ENCODE measurements at regions not wholly inside any gene's neighbourhood (a gene's known extent, or its start where the extent isn't known, plus 50 kb on each side); places are given as distances from the start of the nearest gene placed in this dataset.

GRCh38 chr9:74041588-74041987 is 455.5 kb upstream of the RORB start:
- H3K27me3 Mint-ChIP-seq, result no peaks in the 10 kb centered on the region
- ATAC-seq (ENCODE audit: low read depth) (no peak), DNase-seq (no peak)
- Histone ChIP-seq H3K36me3 (replicated peaks in 1 of 2; ENCODE audit: control extremely low read depth in 1 of 2, control insufficient read depth in 1 of 2, extremely low read depth in 1 of 2, insufficient read depth in 2 of 2, low read length in 1 of 2) (no peaks in the 10 kb centered on the region), H2AFZ (ENCODE audit: insufficient read depth, low read depth, low read length, poor library complexity, severe bottlenecking) (no peak overlapping the region), H3K79me2 (ENCODE audit: control insufficient read depth, insufficient read depth, low read length) (no peaks in the 10 kb centered on the region), H3K27ac (ENCODE audit: low read length in 2 of 2) (no peak overlapping the region), H3K4me1 (ENCODE audit: control insufficient read depth in 2 of 2, insufficient read depth in 2 of 2, low read length in 2 of 2) (no peaks in the 10 kb centered on the region), H3K9me3 (ENCODE audit: control extremely low read depth in 1 of 3, control insufficient read depth in 2 of 3, insufficient read depth in 1 of 3, low read length in 2 of 3) (no peaks in the 10 kb centered on the region), H3K9ac (ENCODE audit: low read length) (no peak overlapping the region), H3K4me3 (ENCODE audit: control extremely low read depth in 1 of 5, extremely low read depth in 1 of 5, insufficient read depth in 1 of 5, low read depth in 2 of 5, low read length in 4 of 5) (no peak overlapping the region), H3K4me2 (replicated peaks; ENCODE audit: low read depth, low read length, poor library complexity, severe bottlenecking) (no peak overlapping the region), H3K27me3 (replicated peaks in 1 of 4; ENCODE audit: control extremely low read depth in 1 of 4, control insufficient read depth in 3 of 4, insufficient read depth in 4 of 4, low read length in 3 of 4) (no peaks in the 10 kb centered on the region), H4K20me1 (ENCODE audit: control insufficient read depth, insufficient read depth, low read length, poor library complexity, severe bottlenecking) (no peaks in the 10 kb centered on the region)
- no peak overlapping the region for H3K27ac Mint-ChIP-seq
- H3K4me3 Mint-ChIP-seq, result no peak overlapping the region
- ChIA-PET CTCF (no interaction called here), POLR2A (no interaction called here)
- intact Hi-C loops (cut with micrococcal nuclease), result no loop called here
- no peaks in the 10 kb centered on the region for H3K4me1 Mint-ChIP-seq
- H3K9me3 Mint-ChIP-seq (ENCODE audit: insufficient read depth), result no peaks in the 10 kb centered on the region
- no peak for TF ChIP-seq CTCF (IDR thresholded peaks at IDR 0.05)
- no peak for TF ChIP-seq EZH2 (IDR thresholded peaks at IDR 0.05; ENCODE audit: borderline replicate concordance, insufficient read depth, low read depth, low read length, poor library complexity, severe bottlenecking)

GRCh38 chr9:74044844-74045243 is 452.3 kb upstream of the RORB start:
- Histone ChIP-seq H3K27me3 (replicated peaks in 1 of 4; ENCODE audit: control extremely low read depth in 1 of 4, control insufficient read depth in 3 of 4, insufficient read depth in 4 of 4, low read length in 3 of 4) (no peaks in the 10 kb centered on the region), H3K4me1 (ENCODE audit: control insufficient read depth in 2 of 2, insufficient read depth in 2 of 2, low read length in 2 of 2) (no peaks in the 10 kb centered on the region), H2AFZ (ENCODE audit: insufficient read depth, low read depth, low read length, poor library complexity, severe bottlenecking) (no peak overlapping the region), H3K9me3 (ENCODE audit: control extremely low read depth in 1 of 3, control insufficient read depth in 2 of 3, insufficient read depth in 1 of 3, low read length in 2 of 3) (no peaks in the 10 kb centered on the region), H3K4me2 (replicated peaks; ENCODE audit: low read depth, low read length, poor library complexity, severe bottlenecking) (no peak overlapping the region), H3K36me3 (replicated peaks in 1 of 2; ENCODE audit: control extremely low read depth in 1 of 2, control insufficient read depth in 1 of 2, extremely low read depth in 1 of 2, insufficient read depth in 2 of 2, low read length in 1 of 2) (no peaks in the 10 kb centered on the region), H4K20me1 (ENCODE audit: control insufficient read depth, insufficient read depth, low read length, poor library complexity, severe bottlenecking) (no peaks in the 10 kb centered on the region), H3K27ac (ENCODE audit: low read length in 2 of 2) (no peak overlapping the region), H3K4me3 (ENCODE audit: control extremely low read depth in 1 of 5, extremely low read depth in 1 of 5, insufficient read depth in 1 of 5, low read depth in 2 of 5, low read length in 4 of 5) (no peak overlapping the region), H3K9ac (ENCODE audit: low read length) (no peak overlapping the region), H3K79me2 (ENCODE audit: control insufficient read depth, insufficient read depth, low read length) (no peaks in the 10 kb centered on the region)
- no peak overlapping the region for H3K4me3 Mint-ChIP-seq
- H3K27me3 Mint-ChIP-seq, result no peaks in the 10 kb centered on the region
- 70% methylated on average over 2 of the region's 3 CpGs for WGBS (ENCODE audit: insufficient coverage)
- DNase-seq, result no peak
- intact Hi-C loops (cut with micrococcal nuclease), result no loop called here
- CTCF ChIA-PET, result no interaction called here
- TF ChIP-seq EZH2 (IDR thresholded peaks at IDR 0.05; ENCODE audit: borderline replicate concordance, insufficient read depth, low read depth, low read length, poor library complexity, severe bottlenecking) (no peak), CTCF (IDR thresholded peaks at IDR 0.05) (no peak)
- H3K27ac Mint-ChIP-seq, result no peak overlapping the region
- no peak for ATAC-seq (ENCODE audit: low read depth)
- POLR2A ChIA-PET, result no interaction called here
- H3K4me1 Mint-ChIP-seq, result no peaks in the 10 kb centered on the region
- no peaks in the 10 kb centered on the region for H3K9me3 Mint-ChIP-seq (ENCODE audit: insufficient read depth)
